H1 (cell line): ENCODE measurements at regions not wholly inside any gene's neighbourhood (a gene's known extent, or its start where the extent isn't known, plus 50 kb on each side); places are given as distances from the start of the nearest gene placed in this dataset.

ENCODE experiments used
- CTCF ChIA-PET: fragments of 300-600 bp; sonication (Branson Sonifier 250); formaldehyde crosslinking; loops from one replicate; lab custom pipeline; 2021; ENCODE audit not compliant: partially characterized antibody; lab: Charles Lee
- POLR2A ChIA-PET: fragments of 300-600 bp; sonication (Branson Sonifier 250); formaldehyde crosslinking; loops from one replicate; lab custom pipeline; 2021; ENCODE audit warnings: inconsistent platforms; ENCODE audit not compliant: partially characterized antibody; lab: Charles Lee
- DNase-seq, 2 experiments: peaks; one replicate each; pipeline versions ENCODE4 v3.0.0 to v3.0.0-alpha.2; 2010 to 2022; ENCODE audit warnings: low spot score in 2 of 2, low read depth in 1 of 2, mixed read lengths in 1 of 2
- FAIRE-seq: peaks from 2 replicates; lab custom pipeline; 2011; peaks lifted over from hg19 to GRCh38; lab: Jason Lieb, UNC
- H2AFZ ChIP-seq: 2 replicates; pipeline ENCODE4 v1.8.1; 2012; ENCODE audit warnings: low read length, inconsistent platforms
- H2AK5ac ChIP-seq: 2 replicates; pipeline ENCODE4 v1.6.1; 2013; ENCODE audit warnings: low read depth, low read length
- H2BK120ac ChIP-seq: replicated peaks from 2 replicates; pipeline ENCODE3; 2013; ENCODE audit warnings: low read depth, low read length, inconsistent platforms
- H2BK12ac ChIP-seq: 2 replicates; pipeline ENCODE4 v1.6.1; 2013; ENCODE audit warnings: low read depth, low read length
- H2BK15ac ChIP-seq: 2 replicates; pipeline ENCODE4 v1.6.1; 2013; ENCODE audit warnings: low read length
- H2BK20ac ChIP-seq: 2 replicates; pipeline ENCODE4 v1.6.1; 2013; ENCODE audit warnings: low read length
- H2BK5ac ChIP-seq: 2 replicates; pipeline ENCODE4 v1.6.1; 2013; ENCODE audit warnings: low read depth, low read length
- H3K14ac ChIP-seq: 2 replicates; pipeline ENCODE4 v1.6.1; 2013; ENCODE audit warnings: inconsistent platforms; ENCODE audit not compliant: insufficient read length
- H3K18ac ChIP-seq: 2 replicates; pipeline ENCODE4 v1.6.1; 2013; ENCODE audit warnings: low read length; ENCODE audit errors: extremely low read depth
- H3K23ac ChIP-seq: 2 replicates; pipeline ENCODE4 v1.6.1; 2013; ENCODE audit warnings: inconsistent platforms; ENCODE audit not compliant: insufficient read length
- H3K23me2 ChIP-seq: 2 replicates; pipeline ENCODE4 v1.6.1; 2013; ENCODE audit warnings: low read depth, low read length
- H3K27ac ChIP-seq: 2 replicates; pipeline ENCODE4 v1.6.1; 2011; ENCODE audit warnings: low read depth, low read length, inconsistent platforms
- H3K27me3 ChIP-seq, 4 experiments: replicated peaks in 1 of 4; 1 replicate in 1 of 4; 2 replicates in 3 of 4; pipeline versions ENCODE4 v1.6.1 to v1.8.1; 2011 to 2013; ENCODE audit warnings: low read length in 3 of 4, mild to moderate bottlenecking in 3 of 4, inconsistent platforms in 2 of 4, mixed read lengths in 2 of 4, moderate library complexity in 1 of 4; ENCODE audit not compliant: control insufficient read depth in 3 of 4, insufficient read depth in 3 of 4; ENCODE audit errors: extremely low read depth in 1 of 4
- H3K36me3 ChIP-seq, 4 experiments: 2 replicates each; pipeline versions ENCODE4 v1.6.1 to v1.8.1; 2011 to 2013; ENCODE audit warnings: mild to moderate bottlenecking in 4 of 4, low read length in 3 of 4, moderate library complexity in 2 of 4, control low read depth in 1 of 4, inconsistent platforms in 1 of 4; ENCODE audit not compliant: insufficient read depth in 4 of 4, control insufficient read depth in 2 of 4
- H3K4ac ChIP-seq: replicated peaks from 2 replicates; pipeline ENCODE3; 2013; ENCODE audit warnings: low read length, low read depth, mixed read lengths, inconsistent platforms; ENCODE audit not compliant: insufficient read length
- H3K4me1 ChIP-seq, 4 experiments: replicated peaks in 1 of 4; 1 replicate in 1 of 4; 2 replicates in 3 of 4; pipeline versions ENCODE4 v1.6.1 to v1.8.1; 2011 to 2013; ENCODE audit warnings: low read length in 3 of 4, inconsistent platforms in 2 of 4, mixed read lengths in 1 of 4; ENCODE audit not compliant: insufficient read depth in 4 of 4, control insufficient read depth in 3 of 4
- H3K4me2 ChIP-seq, 2 experiments: 2 replicates each; pipeline versions ENCODE4 v1.6.1 to v1.8.1; 2011 to 2013; ENCODE audit warnings: low read depth in 2 of 2, low read length in 2 of 2, control low read depth in 1 of 2, inconsistent platforms in 1 of 2, mild to moderate bottlenecking in 1 of 2; ENCODE audit not compliant: insufficient read depth in 1 of 2
- H3K4me3 ChIP-seq, 4 experiments: fragments of 200-600, 300-600 bp in 1 of 4; sonication (generic), shearing (Covaris generic), sonication (Bioruptor Twin) in 1 of 4; 2 replicates each; pipeline versions ENCODE4 v1.5.1 to v1.8.1; 2011 to 2016; ENCODE audit warnings: low read length in 4 of 4, low read depth in 3 of 4, control low read depth in 2 of 4, inconsistent platforms in 2 of 4, mild to moderate bottlenecking in 2 of 4, mixed read lengths in 1 of 4, moderate library complexity in 1 of 4; ENCODE audit not compliant: insufficient read depth in 2 of 4; ENCODE audit errors: extremely low read depth in 1 of 4
- H3K56ac ChIP-seq: replicated peaks from 2 replicates; pipeline ENCODE3; 2013; ENCODE audit warnings: low read depth, mild to moderate bottlenecking, mixed read lengths, low read length, inconsistent platforms; ENCODE audit not compliant: insufficient read length
- H3K79me1 ChIP-seq: 2 replicates; pipeline ENCODE4 v1.6.1; 2013; ENCODE audit warnings: low read depth, low read length, control low read depth
- H3K79me2 ChIP-seq, 2 experiments: 2 replicates each; pipeline versions ENCODE4 v1.6.1 to v1.8.1; 2012 to 2013; ENCODE audit warnings: low read length in 2 of 2, mild to moderate bottlenecking in 2 of 2, inconsistent platforms in 1 of 2; ENCODE audit not compliant: insufficient read depth in 2 of 2, control insufficient read depth in 1 of 2
- H3K9ac ChIP-seq, 4 experiments: replicated peaks in 1 of 4; 1 replicate in 1 of 4; 2 replicates in 3 of 4; pipeline versions ENCODE4 v1.6.1 to v1.8.1; 2011 to 2013; ENCODE audit warnings: low read depth in 3 of 4, low read length in 3 of 4, control low read depth in 2 of 4, mild to moderate bottlenecking in 2 of 4, moderate library complexity in 2 of 4, inconsistent platforms in 1 of 4; ENCODE audit errors: extremely low read depth in 1 of 4
- H3K9me3 ChIP-seq, 2 experiments: 2 replicates each; pipeline versions ENCODE4 v1.6.1 to v1.8.1; 2012 to 2013; ENCODE audit warnings: mild to moderate bottlenecking in 2 of 2, moderate library complexity in 2 of 2, control low read depth in 1 of 2, inconsistent platforms in 1 of 2, low read depth in 1 of 2, low read length in 1 of 2, mixed read lengths in 1 of 2; ENCODE audit not compliant: insufficient read depth in 2 of 2
- H4K20me1 ChIP-seq, 2 experiments: replicated peaks in 1 of 2; 2 replicates each; pipeline versions ENCODE3 to v1.8.1; 2011 to 2013; ENCODE audit warnings: inconsistent platforms in 2 of 2, low read length in 2 of 2, mild to moderate bottlenecking in 1 of 2; ENCODE audit not compliant: insufficient read depth in 2 of 2, control insufficient read depth in 1 of 2
- H4K5ac ChIP-seq: 2 replicates; pipeline ENCODE4 v1.6.1; 2013; ENCODE audit warnings: low read length, low read depth, mixed read lengths, inconsistent platforms; ENCODE audit not compliant: insufficient read length
- H4K8ac ChIP-seq: 2 replicates; pipeline ENCODE4 v1.8.0; 2013; ENCODE audit warnings: mild to moderate bottlenecking, moderate library complexity, low read length, inconsistent platforms; ENCODE audit not compliant: insufficient read depth; ENCODE audit errors: extremely low read depth
- H4K91ac ChIP-seq: replicated peaks from 2 replicates; pipeline ENCODE3; 2013; ENCODE audit warnings: low read length, mixed read lengths, inconsistent platforms; ENCODE audit not compliant: insufficient read length
- BACH1 ChIP-seq: IDR thresholded peaks from 2 replicates; pipeline ENCODE4 v1.6.1; 2012; ENCODE audit warnings: low read length, improper control_type of control experiment
- JUN ChIP-seq: IDR thresholded peaks from 2 replicates; pipeline ENCODE4 v1.6.1; 2011; ENCODE audit warnings: low read depth, mild to moderate bottlenecking, improper control_type of control experiment, low read length
- KDM5A ChIP-seq: fragments of 200-600 bp; IDR thresholded peaks from 2 replicates; pipeline ENCODE4 v1.7.1; 2012; ENCODE audit warnings: mild to moderate bottlenecking, low read length, inconsistent platforms, mixed read lengths
- NRF1 ChIP-seq: IDR thresholded peaks from 2 replicates; pipeline ENCODE4 v1.6.1; 2011; ENCODE audit warnings: mild to moderate bottlenecking, low read depth, low read length, improper control_type of control experiment
- POLR2AphosphoS5 ChIP-seq: IDR thresholded peaks from 2 replicates; pipeline ENCODE4 v1.6.1; 2011; ENCODE audit warnings: low read depth, low read length
- RAD21 ChIP-seq, 2 experiments: IDR thresholded peaks in 1 of 2; conservative IDR thresholded peaks in 1 of 2; 2 replicates each; pipeline ENCODE4 v1.6.1; 2011; ENCODE audit warnings: low read depth in 2 of 2, low read length in 2 of 2, improper control_type of control experiment in 1 of 2, inconsistent platforms in 1 of 2, mild to moderate bottlenecking in 1 of 2, moderate library complexity in 1 of 2
- SIX5 ChIP-seq: IDR thresholded peaks from 2 replicates; pipeline ENCODE4 v1.6.1; 2011; ENCODE audit warnings: mild to moderate bottlenecking, low read depth, low read length
- TCF12 ChIP-seq: IDR thresholded peaks from 2 replicates; pipeline ENCODE4 v1.6.1; 2011; ENCODE audit warnings: low read depth, mild to moderate bottlenecking, low read length
- TEAD4 ChIP-seq: IDR thresholded peaks from 2 replicates; pipeline ENCODE4 v1.6.1; 2012; ENCODE audit warnings: low read depth, low read length, inconsistent platforms, mixed read lengths
- WGBS, 2 experiments: shearing (Covaris generic) in 1 of 2; methylation state at CpG; one replicate each; pipeline versions ENCODE4 v1.1.6 to v1.1.7; 2013 to 2015; ENCODE audit warnings: low lambda C conversion rate in 2 of 2, mixed read lengths in 2 of 2, inconsistent platforms in 1 of 2, low coverage in 1 of 2, missing lambda C conversion rate in 1 of 2; ENCODE audit not compliant: insufficient replicate concordance in 2 of 2, insufficient coverage in 1 of 2, insufficient read length in 1 of 2; ENCODE audit errors: extremely low coverage in 1 of 2, missing lambda C conversion rate in 1 of 2; 5-methylcytosine and 5-hydroxymethylcytosine counted together

- Histone ChIP-seq H2BK5ac (no peak overlapping the region), H4K5ac (no peak overlapping the region), H2BK12ac (no peak overlapping the region), H3K56ac (no peak overlapping the region), H3K79me2 (no peaks in the 10 kb centered on the region), H2BK15ac (no peak overlapping the region), H3K23ac (no peak overlapping the region), H2BK120ac (no peak overlapping the region), H3K27ac (no peak overlapping the region), H3K18ac (no peak overlapping the region), H2BK20ac (no peak overlapping the region), H3K14ac (no peak overlapping the region), H3K9me3 (peaks cover 0 to 6% of the 10 kb centered on the region in 2 experiments; a peak in 1 of 4 replicates), H3K4ac (no peak overlapping the region), H4K20me1 (peaks cover 0 to 2% of the 10 kb centered on the region in 2 experiments), H3K4me2 (no peak overlapping the region), H3K27me3 (no peaks in the 10 kb centered on the region), H4K8ac (no peak overlapping the region), H2AFZ (no peak overlapping the region), H3K79me1 (no peaks in the 10 kb centered on the region), H3K9ac (no peak overlapping the region), H3K4me3 (no peak overlapping the region), H2AK5ac (no peak overlapping the region), H3K23me2 (no peaks in the 10 kb centered on the region; the same call in 1 of the 2 replicates), H3K4me1 (no peaks in the 10 kb centered on the region), H4K91ac (no peak overlapping the region), H3K36me3 (no peaks in the 10 kb centered on the region)
- ChIA-PET POLR2A (no interaction called here), CTCF (interaction anchor here (1.0 kb wide), 1 partner anchor 400 kb away, joined by 3 read pairs; no protein-coding TSS in a partner anchor)
- FAIRE-seq = no peak
- WGBS, 2 experiments = 87% methylated on average over 5 of the region's 5 CpGs; no CpG with 5 or more reads in 1 of the 2 experiments
- no peak for DNase-seq
- no peak for TF ChIP-seq TCF12
- no peak for TF ChIP-seq POLR2AphosphoS5
- no peak for TF ChIP-seq JUN
- TF ChIP-seq TEAD4 = no peak
- no peak for TF ChIP-seq NRF1
- TF ChIP-seq BACH1 = no peak
- TF ChIP-seq KDM5A = no peak
- no peak for TF ChIP-seq RAD21 (IDR thresholded peaks at IDR 0.05 in 1 of 2, conservative IDR thresholded peaks at IDR 0.05 in 1 of 2; ENCODE audit: low read depth in 2 of 2, low read length in 2 of 2)
- no peak for TF ChIP-seq SIX5
Observed at GRCh38 chr10:65779985-65780384, 1145.9 kb upstream of the LRRTM3 start.
